ENCODE measurements at regions not wholly inside any gene's neighbourhood (a gene's known extent, or its start where the extent isn't known, plus 50 kb on each side); places are given as distances from the start of the nearest gene placed in this dataset.

GRCh38 chr20:58600756-58601155 lies 50.3 kb upstream of the STX16 start:
- DNase-seq (ENCODE audit: low read depth), result no peak

- DNase-seq (ENCODE audit: low read depth), result no peak
Measured at GRCh38 chr20:58599966-58600365, 51.1 kb upstream of the STX16 start.

- DNase-seq (ENCODE audit: low read depth), result peak; percentile 61
Measured at GRCh38 chr20:58598211-58599015, 52.7 kb upstream of the STX16 start.

GRCh38 chr20:58597249-58597891 lies 53.7 kb upstream of the STX16 start:
- DNase-seq (ENCODE audit: low read depth), result peak; percentile 47

GRCh38 chr20:58596750-58597248 lies 54.3 kb upstream of the STX16 start:
- DNase-seq (ENCODE audit: low read depth), result no peak

GRCh38 chr20:58596244-58596643 lies 54.8 kb upstream of the STX16 start:
- DNase-seq (ENCODE audit: low read depth), result no peak

- no peak for DNase-seq (ENCODE audit: low read depth)
Measured at GRCh38 chr20:58595167-58595566, 55.9 kb upstream of the STX16 start.

- no peak for DNase-seq (ENCODE audit: low read depth)
Measured at GRCh38 chr20:58593880-58594638, 57.0 kb upstream of the STX16 start.

- no peak for DNase-seq (ENCODE audit: low read depth)
Measured at GRCh38 chr20:58592076-58592695, 58.9 kb upstream of the STX16 start.

GRCh38 chr20:58590679-58591473 lies 60.2 kb upstream of the STX16 start:
- DNase-seq (ENCODE audit: low read depth), result no peak

GRCh38 chr20:58587467-58587866 lies 63.6 kb upstream of the STX16 start:
- DNase-seq (ENCODE audit: low read depth), result no peak

GRCh38 chr20:58586565-58587093 lies 64.5 kb upstream of the STX16 start:
- DNase-seq (ENCODE audit: low read depth), result no peak

- DNase-seq (ENCODE audit: low read depth), result no peak
Measured at GRCh38 chr20:58585753-58586540, 65.1 kb upstream of the STX16 start.

GRCh38 chr20:58584881-58585752 lies 66.0 kb upstream of the STX16 start:
- DNase-seq (ENCODE audit: low read depth), result no peak

GRCh38 chr20:58584051-58584824 lies 66.8 kb upstream of the STX16 start:
- no peak for DNase-seq (ENCODE audit: low read depth)

- DNase-seq (ENCODE audit: low read depth), result no peak
Measured at GRCh38 chr20:58583586-58583985, 67.5 kb upstream of the STX16 start.

- no peak for DNase-seq (ENCODE audit: low read depth)
Measured at GRCh38 chr20:58583176-58583575, 67.9 kb upstream of the STX16 start.

- DNase-seq (ENCODE audit: low read depth), result no peak
Measured at GRCh38 chr20:58580474-58580835, 65.3 kb upstream of the APCDD1L start.

Data from fibroblast of the conjunctiva (primary cell).